ENCODE measurements at regions not wholly inside any gene's neighbourhood (a gene's known extent, or its start where the extent isn't known, plus 50 kb on each side); places are given as distances from the start of the nearest gene placed in this dataset.
A peak's percentile ranks its signal among the peaks of the same experiment; 100 is the strongest.

DNA sequence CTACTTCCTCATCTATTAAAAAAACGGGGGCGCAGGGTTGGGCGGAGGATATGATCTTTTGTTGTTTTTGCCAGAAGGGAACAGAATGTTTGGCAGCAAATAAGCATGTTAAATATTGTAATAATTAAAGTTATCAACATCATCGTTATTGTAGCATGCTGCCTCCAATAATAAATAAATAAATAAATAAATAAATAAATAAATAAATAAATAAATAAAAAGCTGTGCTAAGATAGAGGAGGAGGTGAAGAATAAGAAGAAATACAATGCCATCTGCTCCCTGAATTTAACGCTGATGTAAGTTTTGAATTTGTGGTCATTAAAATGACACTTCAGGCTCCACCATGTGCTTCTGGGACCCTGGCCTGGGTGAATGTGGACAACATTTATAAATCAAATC, 508.0 kb upstream of the TNC start:
- DNase-seq = no peak

DNA sequence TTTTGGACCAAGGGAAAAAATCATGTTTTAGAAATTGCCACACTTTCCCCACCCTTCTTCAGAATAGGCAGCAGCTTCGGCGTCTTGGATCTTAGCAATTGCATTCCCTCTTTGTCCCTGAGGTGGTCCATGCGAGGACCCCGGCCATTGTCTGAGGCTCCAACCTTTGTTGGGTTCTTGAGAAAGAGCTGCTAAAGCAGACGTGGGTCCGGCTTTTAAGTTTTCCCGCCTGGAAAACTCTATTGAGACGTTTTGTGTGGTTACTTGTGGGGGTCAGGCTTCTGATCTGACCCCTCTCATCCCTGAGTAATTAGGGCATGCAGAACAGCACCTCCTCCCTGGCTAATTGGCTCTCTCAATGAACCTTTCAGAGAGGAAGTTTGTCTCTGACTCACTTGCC, 509.6 kb upstream of the TNC start:
- DNase-seq = no peak

DNA sequence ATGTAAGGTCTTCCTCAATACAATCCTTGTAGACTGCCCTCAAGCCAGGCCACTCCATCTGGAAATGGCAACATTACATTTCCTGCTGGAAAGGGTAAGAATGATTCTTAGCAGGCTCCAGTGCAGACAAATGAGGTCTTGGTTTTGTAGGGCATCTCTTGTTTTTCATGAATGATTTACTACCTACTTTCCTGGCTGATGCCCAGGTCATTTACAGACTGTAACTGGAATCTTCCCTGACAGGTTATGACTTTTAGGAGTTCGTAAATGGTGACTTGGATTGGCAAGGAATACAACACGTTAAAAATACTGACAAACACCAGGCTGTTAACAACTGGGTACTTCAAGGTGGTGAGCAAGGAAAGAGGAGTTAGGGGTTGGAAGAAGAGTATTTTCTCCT, 510.5 kb upstream of the TNC start:
- DNase-seq = no peak

DNA sequence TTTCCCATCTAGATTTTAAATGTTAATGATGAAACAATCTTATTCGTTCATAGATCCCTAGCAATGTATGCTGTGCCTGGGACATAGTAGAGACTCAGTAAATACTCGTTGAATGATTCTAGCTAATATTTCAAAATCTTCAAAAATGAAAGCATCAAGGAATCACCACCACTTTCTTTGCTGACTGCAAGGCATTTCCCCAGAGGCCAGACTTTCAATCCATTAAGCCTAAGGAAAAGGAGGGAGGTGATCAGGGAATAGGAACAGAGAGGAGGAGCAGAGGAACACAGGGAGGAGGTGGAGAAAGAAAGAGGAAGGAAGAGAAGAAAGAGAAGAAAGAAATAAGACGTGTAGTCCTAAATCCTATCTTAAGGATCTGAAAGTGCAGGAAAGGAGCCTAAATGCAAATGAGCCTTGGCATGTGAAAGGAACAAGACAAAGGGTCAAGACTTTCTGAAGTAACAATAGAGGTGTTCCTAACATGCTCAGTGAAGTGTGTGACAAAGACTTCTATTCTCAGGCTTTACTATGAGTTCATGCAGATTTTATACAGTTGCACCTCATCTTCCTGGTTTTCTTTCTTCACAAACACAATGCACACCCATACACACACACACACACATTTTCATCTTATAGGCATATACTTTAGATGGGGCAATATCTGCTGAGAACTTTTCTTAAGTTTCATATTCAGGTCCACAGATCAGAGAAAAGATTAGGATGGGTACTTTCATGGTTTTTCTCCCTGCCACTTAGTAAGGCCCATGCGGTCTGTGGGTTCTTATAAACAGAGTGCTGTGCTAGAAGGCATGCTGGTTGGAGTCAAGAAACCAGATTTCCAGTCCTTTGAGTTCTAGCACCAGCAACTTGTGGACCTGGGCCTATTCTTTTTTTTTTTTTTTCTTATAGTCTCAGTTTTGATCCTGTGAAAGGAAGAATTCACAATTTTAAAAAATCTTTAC, 512.2 kb upstream of the TNC start:
- DNase-seq = no peak

DNA sequence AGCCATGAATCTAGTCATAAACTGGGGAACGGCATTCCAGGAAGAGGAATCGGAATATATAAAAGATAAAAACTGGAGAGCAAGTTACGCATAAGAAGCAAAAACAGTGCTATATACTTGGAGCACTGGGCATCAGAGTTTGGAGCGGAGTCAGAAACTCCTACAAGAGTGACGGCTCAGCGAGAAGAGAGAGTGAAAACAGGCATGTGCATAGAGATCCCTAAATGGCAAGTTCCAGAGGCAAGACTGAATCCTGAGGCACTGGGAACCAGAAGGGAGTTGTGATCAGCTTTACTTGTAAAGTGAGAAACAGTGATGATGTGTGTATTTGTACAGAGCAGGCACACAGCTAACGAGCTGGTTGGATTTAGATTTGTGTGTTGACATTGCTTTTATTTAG, 514.4 kb upstream of the TNC start:
- no peak for DNase-seq

DNA sequence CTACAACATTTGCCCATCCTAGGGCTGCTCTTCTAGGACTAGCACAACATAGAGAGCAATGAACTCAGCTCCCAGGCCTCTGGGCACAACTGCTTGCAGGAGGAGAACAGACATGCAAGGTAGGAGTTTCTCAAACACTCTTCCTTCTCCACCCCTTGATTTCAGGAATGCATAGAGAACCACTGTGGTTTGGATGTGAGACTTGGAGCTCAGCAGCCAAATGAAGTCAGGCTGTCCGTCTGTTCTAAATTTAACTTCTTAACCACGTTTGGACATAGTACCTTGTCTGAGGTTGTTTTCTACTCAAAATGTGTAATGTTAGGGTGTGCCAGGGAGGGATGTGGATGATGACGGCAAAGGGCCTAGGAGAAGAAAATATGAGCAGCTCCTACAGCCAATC, 515.1 kb upstream of the TNC start:
- DNase-seq = no peak

DNA sequence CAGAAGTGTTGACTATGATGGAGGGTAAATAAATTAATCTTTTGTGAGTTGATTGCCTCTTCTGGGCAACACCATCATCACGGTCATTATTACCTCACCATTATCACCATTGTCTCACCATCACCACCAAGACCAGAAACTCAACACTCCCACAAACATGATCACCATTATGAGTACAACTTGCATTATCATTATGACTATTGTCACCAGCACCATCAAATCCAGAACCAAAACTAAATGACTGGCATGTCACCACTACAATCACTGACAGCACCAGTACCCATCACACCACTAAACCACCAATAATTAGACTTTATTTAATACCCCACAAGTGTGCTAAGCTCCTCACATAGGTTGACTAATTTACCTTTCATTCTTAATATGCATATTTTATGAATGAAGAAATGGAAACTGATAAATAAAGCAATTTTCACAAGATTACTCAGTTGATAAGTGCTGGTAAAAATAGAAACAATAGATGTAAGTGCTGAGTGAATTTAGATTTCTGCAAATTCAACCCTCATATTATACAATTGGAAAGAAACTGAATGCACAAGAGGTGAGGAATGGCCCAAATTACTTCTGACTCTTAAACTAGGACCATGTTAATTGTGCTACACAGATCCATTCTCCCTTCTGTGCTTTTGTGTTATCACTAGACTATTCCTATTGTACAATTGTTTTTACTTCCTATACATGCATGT, 517.8 kb upstream of the PAPPA start:
- DNase-seq = peak; percentile 30

DNA sequence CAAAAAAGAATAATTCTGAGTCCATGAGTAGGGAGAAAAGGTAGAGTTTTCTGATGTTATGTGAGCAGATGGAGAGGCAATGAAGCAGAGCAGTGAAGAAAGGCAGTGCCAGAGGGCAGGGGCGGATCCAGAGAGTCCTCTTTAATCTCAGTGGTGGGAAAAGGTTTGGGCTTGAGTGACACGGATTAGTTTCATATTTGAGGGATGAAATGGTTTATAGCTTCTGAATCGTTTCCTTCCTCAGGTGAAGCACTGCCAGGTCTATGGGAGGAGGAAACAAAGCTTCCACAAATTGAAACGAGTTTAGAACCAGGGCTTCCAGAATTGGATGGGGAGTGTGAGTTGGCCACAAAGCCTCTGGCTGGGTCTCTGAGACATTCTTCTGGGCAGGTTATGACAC, 517.0 kb upstream of the PAPPA start:
- no peak for DNase-seq

DNA sequence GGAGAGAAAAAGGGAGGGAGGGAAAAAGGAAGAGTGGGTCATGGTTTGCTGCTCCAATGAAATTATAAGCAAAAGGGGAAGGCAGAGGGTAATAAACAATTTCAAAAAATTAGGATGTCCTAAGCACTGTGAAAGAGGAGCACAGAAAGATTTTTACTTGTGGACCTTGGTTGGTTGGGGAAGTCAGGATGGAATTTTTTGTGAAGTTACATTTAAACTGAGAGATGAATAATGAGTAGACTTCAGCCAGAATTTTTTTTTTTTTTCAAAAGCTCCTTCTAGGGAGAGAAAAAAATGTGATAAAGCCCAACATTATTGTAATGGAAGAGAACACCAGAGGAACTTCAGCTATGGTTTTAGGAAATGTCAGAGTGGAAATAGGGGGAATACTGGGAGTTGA, 515.9 kb upstream of the PAPPA start:
- no peak for DNase-seq

DNA sequence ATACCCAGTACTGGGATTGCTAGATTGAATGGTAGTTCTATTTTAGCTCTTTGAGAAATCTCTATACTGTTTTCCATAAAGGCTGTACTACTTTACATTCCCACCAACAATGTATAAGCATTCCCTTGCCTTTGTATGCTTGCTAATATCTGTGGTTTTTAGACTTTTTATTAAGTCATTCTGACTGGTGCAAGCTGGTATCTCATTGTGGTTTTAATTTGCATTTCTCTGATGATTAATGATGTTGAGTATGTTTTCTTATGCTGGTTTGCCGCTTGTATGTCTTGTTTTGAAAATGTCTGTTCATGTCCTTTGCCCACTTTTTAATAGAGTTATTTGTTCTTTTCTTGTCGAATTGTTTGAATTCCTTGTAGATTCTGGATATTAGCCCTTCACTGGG, 512.7 kb upstream of the PAPPA start:
- DNase-seq = no peak

DNA sequence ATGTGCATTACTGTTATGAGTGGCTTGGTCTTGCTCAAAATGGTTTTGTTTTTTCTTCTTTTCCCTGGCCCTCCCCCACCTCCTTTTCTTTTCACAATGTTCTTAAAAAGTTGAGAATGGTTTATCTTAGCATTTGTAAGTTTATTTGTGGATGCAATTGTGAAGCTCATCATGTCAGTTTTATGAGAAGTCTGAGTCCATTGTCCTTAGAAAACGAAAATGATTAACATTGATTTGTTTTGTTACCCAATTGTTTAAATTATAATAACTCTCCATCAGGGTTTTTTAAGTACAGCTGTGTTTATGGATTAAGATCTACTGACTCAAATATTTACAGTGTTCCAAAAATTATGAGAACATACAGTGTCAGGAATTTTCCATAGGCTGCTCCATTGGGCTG, 511.3 kb upstream of the PAPPA start:
- no peak for DNase-seq

DNA sequence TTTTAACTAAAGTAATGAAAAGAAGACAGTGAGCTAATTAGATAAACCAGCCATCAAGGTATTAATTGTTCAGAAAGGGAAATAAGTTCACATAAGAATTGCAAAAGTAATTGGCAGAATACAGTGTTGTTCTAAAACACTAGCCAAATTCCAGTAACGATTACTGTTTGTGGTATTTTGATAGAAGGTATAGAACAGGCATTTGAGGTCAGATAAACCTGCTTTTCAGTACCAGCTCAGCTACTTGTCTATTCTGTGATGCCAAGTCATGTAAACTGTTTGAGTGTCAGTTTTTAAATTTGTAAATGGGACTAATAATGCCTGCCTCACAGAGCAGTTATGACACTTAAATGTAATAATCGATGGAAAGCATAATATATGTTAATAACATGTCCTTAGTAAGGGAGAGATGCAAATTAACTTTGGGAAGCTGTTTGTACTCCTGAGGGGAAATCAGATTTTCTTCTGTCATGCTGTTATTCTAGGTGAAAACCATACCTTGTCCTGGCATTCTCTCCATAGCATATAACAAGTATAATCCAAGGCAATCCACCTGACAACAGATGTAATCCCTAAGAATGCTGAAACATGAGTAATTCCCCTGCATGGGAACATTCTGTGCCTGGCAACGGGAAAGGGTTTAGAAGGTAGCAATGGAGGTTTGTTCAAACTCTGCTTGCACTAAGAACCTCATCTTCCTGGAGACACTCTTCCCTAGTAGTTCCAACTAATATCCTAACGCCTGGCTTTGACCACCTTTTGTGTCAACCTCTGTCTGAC, 509.5 kb upstream of the PAPPA start:
- no peak for DNase-seq

DNA sequence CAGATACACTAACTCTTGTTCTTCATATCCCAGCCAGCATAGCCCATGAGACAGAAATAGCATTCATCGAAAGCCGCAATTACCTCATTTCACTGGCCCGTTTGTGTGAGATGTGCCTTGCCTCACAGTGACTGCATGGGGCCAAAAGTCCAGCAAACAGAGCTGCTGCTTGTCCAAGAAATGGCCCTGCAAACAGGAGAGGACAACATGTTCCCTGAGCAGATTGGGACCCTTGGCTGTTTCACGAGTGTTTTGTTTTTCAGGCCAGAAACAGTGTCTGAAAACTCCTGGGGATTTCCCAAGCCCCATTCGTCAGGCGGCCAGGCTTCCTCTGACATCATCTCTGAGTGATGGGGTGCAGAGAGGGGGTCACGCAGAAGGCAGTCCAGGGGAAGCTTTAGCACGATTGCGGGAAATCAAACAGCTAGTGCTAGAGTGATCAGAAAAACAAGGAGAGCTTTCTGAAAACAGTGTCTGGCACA, 503.6 kb upstream of the PAPPA start:
- no peak for DNase-seq

DNA sequence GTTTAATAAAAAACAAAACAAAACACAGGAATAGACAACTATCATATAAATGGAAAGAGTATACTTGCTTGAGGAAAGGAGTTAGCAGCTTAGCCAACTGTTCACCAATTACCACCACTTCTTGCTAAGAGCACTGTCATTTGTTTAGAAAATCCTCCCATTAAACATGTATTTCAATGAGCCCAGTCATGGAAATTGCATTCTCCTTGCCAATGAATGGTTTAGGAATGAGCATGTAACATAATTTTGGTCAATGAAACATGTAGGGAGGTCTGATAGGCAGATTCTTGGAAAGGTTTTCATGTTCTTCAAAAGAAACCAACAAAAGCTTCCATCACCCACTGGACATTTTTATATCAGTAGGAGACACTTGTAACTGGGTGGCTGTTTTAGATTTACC, 502.8 kb upstream of the PAPPA start:
- DNase-seq = no peak

DNA sequence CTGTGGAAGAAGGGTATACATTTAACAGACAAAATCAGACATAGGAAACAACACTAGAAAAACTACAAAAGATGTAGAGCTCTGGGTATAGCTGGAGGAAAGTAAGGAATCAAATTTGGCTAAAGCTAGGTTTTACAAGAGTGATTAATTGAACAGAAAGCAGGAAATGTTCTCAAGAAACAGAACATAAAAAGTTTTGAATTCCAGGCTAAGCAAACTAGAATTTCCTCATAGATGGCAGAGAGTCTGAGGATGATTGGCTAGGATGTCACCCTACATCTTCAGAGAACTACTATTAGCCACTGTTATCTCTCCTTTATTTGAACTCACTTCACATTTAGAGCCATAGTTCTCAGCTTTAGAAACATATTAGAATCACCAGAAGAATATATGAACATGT, 502.1 kb upstream of the PAPPA start:
- DNase-seq = no peak

DNA sequence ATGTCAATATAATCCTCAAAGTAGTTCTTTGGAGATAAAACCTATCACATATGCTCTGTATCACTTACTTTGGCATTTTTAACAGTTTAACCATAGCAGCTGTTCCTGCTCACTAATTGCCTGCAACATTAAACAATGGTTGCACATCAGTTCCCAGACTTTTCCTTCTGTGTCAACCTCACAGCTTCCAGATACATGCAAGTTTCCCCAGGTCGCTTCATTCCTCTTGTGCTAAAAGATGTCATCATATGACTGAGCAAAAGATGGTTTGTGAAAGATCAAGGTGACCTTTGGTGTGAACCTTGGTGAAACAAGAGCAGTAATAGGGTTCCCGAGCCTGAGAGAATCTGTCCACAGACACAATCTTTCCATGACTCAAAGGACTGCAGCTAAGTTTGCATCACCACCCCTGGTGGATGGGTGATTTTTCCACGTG, 500.4 kb upstream of the PAPPA start:
- DNase-seq = no peak

DNA sequence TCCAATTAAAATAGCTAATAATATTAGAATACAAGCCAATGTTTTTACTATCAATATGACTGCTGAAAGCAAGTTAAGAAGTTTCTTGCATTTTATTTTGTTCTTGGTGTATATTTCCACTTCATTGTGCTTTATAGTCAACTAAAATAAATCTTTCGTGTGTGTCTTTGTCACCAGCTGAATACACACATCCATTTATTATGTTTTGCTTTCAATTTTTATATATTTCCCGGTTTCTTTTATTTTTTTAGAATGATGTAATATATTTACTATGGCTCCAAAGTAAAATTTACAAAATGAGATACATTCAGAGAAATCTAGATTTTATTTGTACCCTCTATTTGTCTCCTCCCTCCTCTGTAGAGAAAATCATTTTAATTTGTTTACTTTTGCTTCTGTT, 495.9 kb upstream of the PAPPA start:
- DNase-seq = no peak

DNA sequence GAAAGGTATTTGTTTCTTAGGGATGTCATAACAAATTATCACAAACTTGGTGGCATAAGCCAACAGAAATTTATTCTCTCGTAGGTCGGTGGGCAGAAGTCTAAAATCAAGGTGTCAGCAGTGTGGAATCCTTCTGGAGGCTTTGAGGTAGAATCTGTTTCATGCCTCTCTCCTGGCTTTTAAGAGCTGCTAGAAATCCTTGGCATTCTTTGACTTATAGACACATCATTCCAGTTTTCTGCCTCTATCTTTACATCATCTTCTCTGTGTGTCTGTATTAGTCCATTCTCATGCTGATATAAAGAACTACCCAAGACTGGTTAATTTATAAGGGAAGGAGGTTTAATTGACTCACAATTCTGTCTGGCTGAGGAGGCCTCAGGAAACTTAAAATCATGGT, 488.1 kb upstream of the PAPPA start:
- DNase-seq = no peak

DNA sequence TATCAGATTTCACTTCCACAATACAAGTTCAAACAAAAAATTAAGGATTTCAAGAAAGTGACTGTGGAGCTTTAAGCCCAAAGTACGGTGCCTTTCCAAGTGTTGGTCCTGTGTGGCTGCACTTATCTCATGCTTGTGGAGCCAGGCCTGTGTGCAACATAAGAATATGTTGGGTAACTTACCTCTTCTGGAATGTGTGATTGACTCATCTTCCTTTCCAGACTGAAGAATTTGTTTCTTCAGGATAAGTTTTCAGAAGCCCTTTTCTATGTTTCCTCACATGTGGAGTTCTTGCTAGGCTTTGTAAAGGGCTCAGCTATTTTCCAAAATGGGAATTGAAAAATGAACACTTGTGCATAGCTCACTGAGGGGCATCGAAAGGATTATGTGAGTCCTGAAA, 485.1 kb upstream of the PAPPA start:
- DNase-seq = no peak

DNA sequence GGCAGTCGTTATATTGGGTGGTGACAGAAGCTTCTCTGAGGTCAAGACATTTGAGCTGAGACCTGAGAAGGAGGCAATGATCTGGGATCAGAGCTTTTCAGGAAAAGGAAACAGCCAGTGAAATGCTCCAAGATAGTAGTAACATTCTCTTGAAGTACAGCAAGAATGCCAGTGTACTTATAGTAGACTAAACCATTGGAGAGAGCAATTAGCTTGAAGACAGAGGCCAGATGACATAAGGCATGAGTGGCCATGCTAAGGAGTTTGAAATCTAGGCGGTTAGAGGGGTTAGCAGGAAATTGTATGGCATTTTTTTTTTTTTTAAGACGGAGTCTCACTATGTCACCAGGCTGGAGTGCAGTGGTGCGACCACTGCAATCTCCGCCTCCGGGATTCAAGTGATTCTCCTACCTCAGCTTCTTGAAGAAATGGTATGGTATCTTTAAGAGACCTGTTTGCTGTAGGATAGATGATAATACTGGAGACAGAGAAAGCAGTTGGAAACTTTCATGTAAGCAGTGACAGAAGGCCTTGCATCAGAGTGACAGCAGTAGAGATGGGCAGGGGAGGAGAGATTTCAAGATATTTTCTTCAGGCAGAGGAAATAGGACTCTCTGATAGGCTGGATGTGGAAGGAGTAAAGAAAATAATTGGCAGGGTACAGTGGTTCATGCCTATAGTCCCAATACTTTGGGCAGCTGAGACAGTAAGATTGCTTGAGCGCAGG, 482.2 kb upstream of the PAPPA start:
- no peak for DNase-seq

DNA sequence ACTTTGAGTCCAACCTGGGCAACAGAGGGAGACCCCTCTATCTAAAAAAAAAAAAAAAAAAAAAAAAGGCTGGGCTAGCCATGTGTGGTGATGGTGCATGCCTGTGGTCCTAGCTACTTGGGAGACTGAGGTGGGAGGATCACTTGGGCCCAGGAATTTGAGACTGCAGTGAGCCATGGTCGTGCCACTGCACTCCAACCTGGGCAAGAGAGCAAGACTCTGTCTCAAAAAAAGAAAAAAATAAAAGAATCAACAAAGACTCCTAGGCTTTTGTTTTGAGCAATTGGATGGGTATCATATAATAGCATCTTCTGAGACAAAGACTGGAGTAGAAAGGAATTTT, 481.7 kb upstream of the PAPPA start:
- DNase-seq = no peak

DNA sequence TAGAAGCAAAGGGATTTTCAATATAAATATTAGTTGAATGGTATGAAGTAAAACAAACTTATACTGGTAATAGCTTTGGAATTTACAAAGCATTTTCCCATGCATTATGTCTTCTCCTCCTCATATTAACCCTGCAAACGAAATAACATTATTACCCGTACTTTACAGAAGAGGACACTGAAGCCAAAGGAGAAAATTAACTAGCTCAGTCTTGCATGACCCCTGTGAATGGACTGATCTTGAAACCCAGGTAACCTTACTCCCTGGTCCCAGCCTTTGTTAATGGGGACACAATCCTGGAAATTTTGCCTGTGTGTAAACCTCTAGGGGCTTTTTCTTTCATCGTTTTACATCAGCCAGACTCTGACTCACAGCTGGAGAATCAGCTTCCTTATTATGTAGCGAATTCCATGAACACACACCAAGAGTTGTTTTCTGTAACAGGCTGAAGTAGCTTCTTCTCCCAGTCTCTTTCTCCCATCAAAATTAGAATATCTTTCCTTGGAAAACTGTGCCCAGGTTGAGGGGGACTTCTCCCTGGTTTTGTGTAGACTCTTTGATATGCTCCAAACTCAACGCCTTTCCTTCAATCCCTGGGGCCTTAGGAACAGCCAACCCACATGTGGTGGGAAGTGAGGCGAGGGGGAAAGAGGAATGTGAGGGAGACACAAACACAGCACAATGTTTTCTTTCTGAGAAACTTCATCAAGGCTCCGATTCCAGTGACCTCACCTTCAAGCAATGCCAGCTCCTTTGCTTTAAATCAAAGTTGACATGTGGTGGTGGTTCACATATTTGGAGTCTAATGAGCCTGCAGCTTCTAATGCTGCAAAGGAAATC, 480.9 kb upstream of the PAPPA start:
- no peak for DNase-seq

Measured in activated CD4-positive, alpha-beta T cell treated with anti-CD3 and anti-CD28 coated beads, Interleukin-2, Interleukin-6, amounts not matched to agents 100 ng/mL and 50 ng/mL, durations not matched to agents 16 hours and 8 hours (primary cell).